ENCODE measurements at regions not wholly inside any gene's neighbourhood (a gene's known extent, or its start where the extent isn't known, plus 50 kb on each side); places are given as distances from the start of the nearest gene placed in this dataset.

DNA sequence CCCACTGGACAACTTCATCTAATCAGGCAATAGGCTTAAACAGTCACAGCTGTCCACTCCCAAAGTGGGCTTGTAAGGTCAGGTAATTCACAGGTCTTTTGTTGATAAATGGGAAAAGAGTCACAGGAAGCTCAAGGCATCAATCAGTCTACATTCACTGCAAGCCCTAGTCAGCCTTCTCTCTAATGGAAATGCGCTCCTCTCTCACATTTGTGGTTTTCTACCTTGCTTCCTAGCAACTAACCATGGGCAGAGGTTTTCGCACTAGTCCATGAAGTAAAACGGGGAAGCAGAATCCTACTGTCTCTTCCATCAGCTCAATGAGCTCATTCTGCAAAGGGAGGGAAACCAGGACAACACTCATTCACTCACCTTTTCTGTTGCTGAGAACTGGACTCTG is 53.5 kb upstream of the APBB1IP start:
- no peak for TF ChIP-seq POLR2A (IDR thresholded peaks at IDR 0.05; ENCODE audit: extremely low read depth, insufficient read length)
- TF ChIP-seq, protein P1, sequence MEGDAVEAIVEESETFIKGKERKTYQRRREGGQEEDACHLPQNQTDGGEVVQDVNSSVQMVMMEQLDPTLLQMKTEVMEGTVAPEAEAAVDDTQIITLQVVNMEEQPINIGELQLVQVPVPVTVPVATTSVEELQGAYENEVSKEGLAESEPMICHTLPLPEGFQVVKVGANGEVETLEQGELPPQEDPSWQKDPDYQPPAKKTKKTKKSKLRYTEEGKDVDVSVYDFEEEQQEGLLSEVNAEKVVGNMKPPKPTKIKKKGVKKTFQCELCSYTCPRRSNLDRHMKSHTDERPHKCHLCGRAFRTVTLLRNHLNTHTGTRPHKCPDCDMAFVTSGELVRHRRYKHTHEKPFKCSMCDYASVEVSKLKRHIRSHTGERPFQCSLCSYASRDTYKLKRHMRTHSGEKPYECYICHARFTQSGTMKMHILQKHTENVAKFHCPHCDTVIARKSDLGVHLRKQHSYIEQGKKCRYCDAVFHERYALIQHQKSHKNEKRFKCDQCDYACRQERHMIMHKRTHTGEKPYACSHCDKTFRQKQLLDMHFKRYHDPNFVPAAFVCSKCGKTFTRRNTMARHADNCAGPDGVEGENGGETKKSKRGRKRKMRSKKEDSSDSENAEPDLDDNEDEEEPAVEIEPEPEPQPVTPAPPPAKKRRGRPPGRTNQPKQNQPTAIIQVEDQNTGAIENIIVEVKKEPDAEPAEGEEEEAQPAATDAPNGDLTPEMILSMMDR (IDR thresholded peaks at IDR 0.05; ENCODE audit: low read depth, low read length) = no peak
